Stomach (tissue), 4 donors: ENCODE measurements at regions not wholly inside any gene's neighbourhood (a gene's known extent, or its start where the extent isn't known, plus 50 kb on each side); places are given as distances from the start of the nearest gene placed in this dataset.

Source experiments
- CTCF ChIP-seq, 7 experiments: fragments of 450-650 bp in 4 of 7; fragments of 200-600 bp in 3 of 7; sonication (generic) in 3 of 7; IDR thresholded peaks; one replicate each; pipeline ENCODE4 v1.5.1; 2016 to 2019; ENCODE audit warnings: antibody characterized with exemption in 7 of 7, control low read depth in 2 of 7, mild to moderate bottlenecking in 1 of 7
- POLR2AphosphoS5 ChIP-seq, 3 donors: sonication (generic); formaldehyde crosslinking; IDR thresholded peaks; one replicate each; pipeline ENCODE4 v1.6.1; 2016; ENCODE audit warnings: antibody characterized with exemption in 3 of 3

- TF ChIP-seq POLR2AphosphoS5 (IDR thresholded peaks at IDR 0.05) (no peak), CTCF (IDR thresholded peaks at IDR 0.05) (no peak)
These were observed 262.1 kb downstream of the LPIN1 start for GRCh38 chr2:12008425-12009061.
